ENCODE measurements at regions not wholly inside any gene's neighbourhood (a gene's known extent, or its start where the extent isn't known, plus 50 kb on each side); places are given as distances from the start of the nearest gene placed in this dataset.

DNA sequence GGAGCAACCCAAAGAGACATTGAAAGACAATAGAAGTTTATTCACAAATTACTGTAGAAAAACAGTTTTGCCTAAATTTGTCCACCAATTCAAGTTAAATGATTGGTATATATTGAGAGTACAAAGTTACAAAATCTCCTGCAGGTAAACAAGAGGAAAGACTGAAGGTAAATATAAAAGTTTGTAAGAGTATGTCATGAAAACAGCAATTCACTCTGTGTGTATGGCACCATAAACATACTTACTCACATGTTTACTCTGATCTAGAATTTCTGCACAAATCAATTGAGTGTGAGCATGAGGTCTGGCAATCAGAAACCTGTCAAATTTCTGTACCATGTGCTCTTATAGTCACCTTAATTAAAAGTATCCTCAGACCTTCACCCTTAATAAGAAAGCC, 800.9 kb upstream of the MBL2 start:
- no peaks in the 10 kb centered on the region for H3K4me1 ChIP-seq
- H3K27ac ChIP-seq, result no peak overlapping the region
- H3K4me3 ChIP-seq, result no peak overlapping the region
- no peaks in the 10 kb centered on the region for H3K27me3 ChIP-seq
- H3K36me3 ChIP-seq, result no peaks in the 10 kb centered on the region
- TF ChIP-seq, protein P1, sequence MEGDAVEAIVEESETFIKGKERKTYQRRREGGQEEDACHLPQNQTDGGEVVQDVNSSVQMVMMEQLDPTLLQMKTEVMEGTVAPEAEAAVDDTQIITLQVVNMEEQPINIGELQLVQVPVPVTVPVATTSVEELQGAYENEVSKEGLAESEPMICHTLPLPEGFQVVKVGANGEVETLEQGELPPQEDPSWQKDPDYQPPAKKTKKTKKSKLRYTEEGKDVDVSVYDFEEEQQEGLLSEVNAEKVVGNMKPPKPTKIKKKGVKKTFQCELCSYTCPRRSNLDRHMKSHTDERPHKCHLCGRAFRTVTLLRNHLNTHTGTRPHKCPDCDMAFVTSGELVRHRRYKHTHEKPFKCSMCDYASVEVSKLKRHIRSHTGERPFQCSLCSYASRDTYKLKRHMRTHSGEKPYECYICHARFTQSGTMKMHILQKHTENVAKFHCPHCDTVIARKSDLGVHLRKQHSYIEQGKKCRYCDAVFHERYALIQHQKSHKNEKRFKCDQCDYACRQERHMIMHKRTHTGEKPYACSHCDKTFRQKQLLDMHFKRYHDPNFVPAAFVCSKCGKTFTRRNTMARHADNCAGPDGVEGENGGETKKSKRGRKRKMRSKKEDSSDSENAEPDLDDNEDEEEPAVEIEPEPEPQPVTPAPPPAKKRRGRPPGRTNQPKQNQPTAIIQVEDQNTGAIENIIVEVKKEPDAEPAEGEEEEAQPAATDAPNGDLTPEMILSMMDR (IDR thresholded peaks at IDR 0.05), result no peak
- intact Hi-C loops (cut with DNase I; ENCODE audit: low total_unique reads), result no loop called here
- no peak for DNase-seq
- H3K9me3 ChIP-seq, result no peaks in the 10 kb centered on the region

DNA sequence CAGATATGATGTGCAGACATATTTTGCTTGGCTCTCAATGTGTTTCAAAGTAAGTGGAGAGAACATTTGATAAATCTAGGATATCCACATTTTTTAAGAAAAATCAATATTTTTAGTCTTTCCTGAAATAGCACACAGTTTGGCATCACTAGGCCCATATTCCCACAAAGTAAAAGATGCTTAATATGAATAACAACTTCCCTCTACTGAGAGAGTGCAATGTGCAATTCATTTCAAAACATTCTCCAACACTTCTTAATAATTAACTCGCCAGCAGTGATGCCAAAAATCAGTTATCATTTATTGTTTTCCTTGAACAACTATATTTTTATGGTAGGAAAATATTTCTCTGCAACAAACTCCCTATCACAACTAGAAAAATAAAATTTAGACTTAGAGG, 800.2 kb upstream of the MBL2 start:
- TF ChIP-seq POLR2A (IDR thresholded peaks at IDR 0.05), result no peak
- TF ChIP-seq, protein P1 (IDR thresholded peaks at IDR 0.05), result no peak
- Histone ChIP-seq H3K27me3 (no peaks in the 10 kb centered on the region), H3K4me3 (no peak overlapping the region), H3K27ac (no peak overlapping the region), H3K36me3 (no peaks in the 10 kb centered on the region), H3K4me1 (no peaks in the 10 kb centered on the region), H3K9me3 (no peaks in the 10 kb centered on the region)
- DNase-seq, result no peak
- intact Hi-C loops (cut with DNase I; ENCODE audit: low total_unique reads), result no loop called here

DNA sequence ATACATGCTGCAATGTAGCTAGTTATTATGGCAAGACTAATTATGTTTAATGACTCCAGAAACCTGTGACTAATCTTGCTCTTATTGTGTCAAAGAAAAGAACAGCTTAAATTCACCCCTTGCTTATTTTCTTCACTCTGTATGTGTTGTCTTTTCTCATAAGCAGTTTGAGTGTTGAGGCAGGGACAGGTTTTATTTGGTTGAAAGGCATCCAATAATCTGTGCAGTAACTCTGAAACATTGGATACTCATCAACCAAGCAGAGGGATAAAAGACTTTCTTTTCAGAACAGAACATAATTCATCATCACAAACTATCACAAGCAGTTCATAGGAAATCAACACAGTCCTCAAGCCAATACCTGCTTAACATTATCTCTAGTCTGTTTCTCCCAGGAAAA, 797.6 kb upstream of the MBL2 start:
- Histone ChIP-seq H3K36me3 (no peaks in the 10 kb centered on the region), H3K4me1 (no peaks in the 10 kb centered on the region), H3K9me3 (no peaks in the 10 kb centered on the region), H3K27me3 (no peaks in the 10 kb centered on the region), H3K27ac (no peak overlapping the region), H3K4me3 (no peak overlapping the region)
- no peak for DNase-seq
- intact Hi-C loops (cut with DNase I; ENCODE audit: low total_unique reads), result no loop called here
- TF ChIP-seq, protein P1 (IDR thresholded peaks at IDR 0.05), result no peak
- TF ChIP-seq POLR2A (IDR thresholded peaks at IDR 0.05), result no peak

DNA sequence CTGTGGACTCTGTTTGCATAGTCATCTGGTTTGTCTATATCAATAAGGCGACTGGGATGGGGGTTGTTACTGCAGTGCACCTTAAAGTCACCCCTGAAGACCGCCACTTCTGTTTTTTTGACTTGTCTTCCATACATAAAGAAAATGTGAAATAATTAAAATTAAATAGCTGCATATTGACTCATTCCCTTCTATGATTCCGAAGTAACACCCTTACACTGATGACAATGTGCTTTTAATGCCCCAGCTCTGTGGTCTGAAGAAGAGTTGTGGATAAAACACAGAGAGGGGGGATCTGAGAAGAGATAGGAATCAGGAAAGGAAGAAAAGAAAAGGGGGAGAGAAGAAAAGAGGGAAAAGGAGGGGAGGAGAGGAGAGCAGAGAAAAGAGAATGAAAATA, 796.9 kb upstream of the MBL2 start:
- no peaks in the 10 kb centered on the region for H3K4me1 ChIP-seq
- intact Hi-C loops (cut with DNase I; ENCODE audit: low total_unique reads), result no loop called here
- no peaks in the 10 kb centered on the region for H3K27me3 ChIP-seq
- no peaks in the 10 kb centered on the region for H3K36me3 ChIP-seq
- H3K9me3 ChIP-seq, result no peaks in the 10 kb centered on the region
- no peak overlapping the region for H3K4me3 ChIP-seq
- TF ChIP-seq, protein P1 (IDR thresholded peaks at IDR 0.05), result no peak
- TF ChIP-seq POLR2A (IDR thresholded peaks at IDR 0.05), result no peak
- H3K27ac ChIP-seq, result no peak overlapping the region
- no peak for DNase-seq

DNA sequence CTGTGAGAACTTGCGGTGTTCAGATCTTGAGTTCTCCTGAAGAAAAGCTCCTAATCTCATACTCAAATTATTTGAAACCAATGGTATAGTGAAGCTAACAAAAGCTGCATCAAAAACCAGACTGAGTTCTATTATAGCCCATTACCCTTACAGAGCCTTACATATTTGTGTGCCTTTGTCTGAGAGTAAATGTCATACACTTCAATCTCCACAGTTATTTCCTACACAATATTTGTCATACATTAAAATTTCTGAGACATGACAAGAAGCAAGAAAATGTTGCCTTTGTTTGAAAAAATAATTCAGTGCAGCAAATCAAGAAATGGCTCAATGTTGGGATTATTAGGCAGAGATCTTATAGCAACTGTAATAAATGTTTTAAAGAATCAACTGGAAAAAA, 776.1 kb upstream of the MBL2 start:
- Histone ChIP-seq H3K4me3 (no peak overlapping the region), H3K4me1 (no peaks in the 10 kb centered on the region), H3K27me3 (no peaks in the 10 kb centered on the region), H3K27ac (no peak overlapping the region), H3K9me3 (no peaks in the 10 kb centered on the region), H3K36me3 (no peaks in the 10 kb centered on the region)
- TF ChIP-seq, protein P1 (IDR thresholded peaks at IDR 0.05), result no peak
- no peak for TF ChIP-seq POLR2A (IDR thresholded peaks at IDR 0.05)
- no peak for DNase-seq
- intact Hi-C loops (cut with DNase I; ENCODE audit: low total_unique reads), result no loop called here
